HCT116 (cell line): ENCODE measurements at regions not wholly inside any gene's neighbourhood (a gene's known extent, or its start where the extent isn't known, plus 50 kb on each side); places are given as distances from the start of the nearest gene placed in this dataset.

Experiments used
- ATAC-seq: fragments of 200-7000 bp; cut with Tn5 transposase; 2 replicates; pipeline ENCODE4 v1.9.1; 2020; ENCODE audit warnings: mild to moderate bottlenecking, moderate library complexity
- BruUV-seq: library from RNA; stranded (reverse); fragments of 400-500 nt; replicated peaks from 2 replicates; lab custom pipeline; 2021; lab: Mats Ljungman, UMichigan
- CTCF ChIA-PET: fragments of 300-600 bp; sonication (Branson Sonifier 250); formaldehyde crosslinking; loops from one replicate; lab custom pipeline; 2021; ENCODE audit warnings: antibody characterized with exemption; lab: Charles Lee
- POLR2A ChIA-PET: fragments of 300-600, 350-600 bp; sonication (Branson Sonifier 250); formaldehyde crosslinking; loops from one replicate; lab custom pipeline; 2021; ENCODE audit warnings: antibody characterized with exemption; lab: Charles Lee
- RAD21 ChIA-PET, 2 experiments: fragments of 300-600 bp; sonication (Branson Sonifier 250); formaldehyde crosslinking; loops; one replicate each; lab custom pipeline; 2023; ENCODE audit warnings: low total read pairs in 2 of 2; ENCODE audit not compliant: uncharacterized antibody in 2 of 2, unreplicated experiment in 2 of 2, low non-redundant PET in 1 of 2; lab: Charles Lee
- DNase-seq: peaks from one replicate; pipeline ENCODE4 v3.0.0-alpha.2; 2010; ENCODE audit warnings: low read depth, low spot score
- H2AFZ ChIP-seq: fragments of 200-600 bp; shearing (Covaris generic), sonication (generic); 2 replicates; pipeline ENCODE4 v1.6.1; 2017; ENCODE audit warnings: low read depth, mixed run types, mixed read lengths, antibody characterized with exemption, low read length; ENCODE audit not compliant: poor library complexity, severe bottlenecking
- H3K27ac ChIP-seq: 2 replicates; pipeline ENCODE4 v1.5.1; 2012; ENCODE audit warnings: low read depth, low read length
- H3K27me3 ChIP-seq: fragments of 200-600 bp; sonication (generic); 2 replicates; pipeline ENCODE4 v1.6.1; 2016; ENCODE audit warnings: mixed run types, low read length, mixed read lengths; ENCODE audit not compliant: insufficient read depth
- H3K36me3 ChIP-seq, 2 experiments: fragments of 200-500 bp in 1 of 2; fragments of 200-600 bp in 1 of 2; sonication (Bioruptor generic) in 1 of 2; sonication (generic) in 1 of 2; 2 replicates each; pipeline versions ENCODE4 v1.5.1 to v1.6.1; 2014 to 2016; ENCODE audit warnings: low read length in 2 of 2, inconsistent platforms in 1 of 2, mixed read lengths in 1 of 2, mixed run types in 1 of 2; ENCODE audit not compliant: insufficient read depth in 2 of 2, control insufficient read depth in 1 of 2
- H3K4me1 ChIP-seq, 2 experiments: fragments of 200-600 bp in 1 of 2; sonication (generic) in 1 of 2; 2 replicates each; pipeline versions ENCODE4 v1.5.1 to v1.6.1; 2012 to 2017; ENCODE audit warnings: low read length in 2 of 2, inconsistent platforms in 1 of 2, mild to moderate bottlenecking in 1 of 2, mixed read lengths in 1 of 2, mixed run types in 1 of 2, moderate library complexity in 1 of 2; ENCODE audit not compliant: insufficient read depth in 2 of 2, control insufficient read depth in 1 of 2
- H3K4me2 ChIP-seq: fragments of 200-600 bp; sonication (generic); 2 replicates; pipeline ENCODE4 v1.6.1; 2017; ENCODE audit warnings: mixed run types, low read length, mixed read lengths
- H3K4me3 ChIP-seq, 2 experiments: fragments of 200-600 bp in 1 of 2; sonication (generic) in 1 of 2; replicated peaks in 1 of 2; 2 replicates each; pipeline ENCODE4 v1.5.1; 2011 to 2016; ENCODE audit warnings: low read length in 2 of 2, control low read depth in 1 of 2, low read depth in 1 of 2, mild to moderate bottlenecking in 1 of 2, mixed read lengths in 1 of 2, mixed run types in 1 of 2
- H3K79me2 ChIP-seq: fragments of 200-600 bp; sonication (generic); 2 replicates; pipeline ENCODE4 v1.6.1; 2017; ENCODE audit warnings: mild to moderate bottlenecking, mixed run types, low read length, moderate library complexity, mixed read lengths; ENCODE audit not compliant: insufficient read depth
- H3K9ac ChIP-seq: fragments of 200-600 bp; sonication (generic); 2 replicates; pipeline ENCODE4 v1.6.1; 2016; ENCODE audit warnings: low read length, mixed read lengths
- H3K9me2 ChIP-seq: fragments of 200-600 bp; sonication (generic), shearing (Covaris generic); 2 replicates; pipeline ENCODE4 v1.6.1; 2017; ENCODE audit warnings: mixed run types, mild to moderate bottlenecking, moderate library complexity; ENCODE audit not compliant: insufficient read depth
- H3K9me3 ChIP-seq, 2 experiments: fragments of 200-500 bp in 1 of 2; fragments of 200-600 bp in 1 of 2; sonication (Bioruptor generic) in 1 of 2; sonication (generic) in 1 of 2; 2 replicates each; pipeline ENCODE4 v1.6.1; 2014 to 2017; ENCODE audit warnings: low read length in 2 of 2, mixed read lengths in 2 of 2, inconsistent platforms in 1 of 2, low read depth in 1 of 2, mild to moderate bottlenecking in 1 of 2, mixed run types in 1 of 2, moderate library complexity in 1 of 2; ENCODE audit not compliant: control insufficient read depth in 1 of 2, insufficient read depth in 1 of 2
- H4K20me1 ChIP-seq: fragments of 200-600 bp; sonication (generic), shearing (Covaris generic); 2 replicates; pipeline ENCODE4 v1.6.1; 2017; ENCODE audit warnings: mixed run types, mild to moderate bottlenecking, moderate library complexity; ENCODE audit not compliant: insufficient read depth
- CEBPB ChIP-seq: IDR thresholded peaks from 2 replicates; pipeline ENCODE4 v1.6.1; 2012; ENCODE audit warnings: low read depth
- EGR1 ChIP-seq: IDR thresholded peaks from 2 replicates; pipeline ENCODE4 v1.6.1; 2012; ENCODE audit warnings: low read depth
- ELF1 ChIP-seq: IDR thresholded peaks from 2 replicates; pipeline ENCODE4 v1.6.1; 2012; ENCODE audit warnings: low read depth, borderline replicate concordance
- EZH2 ChIP-seq: fragments of 200-600 bp; sonication (generic); IDR thresholded peaks from 2 replicates; pipeline ENCODE4 v1.6.1; 2017; ENCODE audit warnings: antibody characterized with exemption, mixed run types
- POLR2A ChIP-seq: IDR thresholded peaks from 2 replicates; pipeline ENCODE4 v1.7.0; 2011; ENCODE audit warnings: borderline replicate concordance; ENCODE audit not compliant: insufficient read depth, insufficient read length; ENCODE audit errors: extremely low read depth
- SIN3A ChIP-seq: IDR thresholded peaks from 2 replicates; pipeline ENCODE4 v1.6.1; 2012; ENCODE audit warnings: low read depth
- SP1 ChIP-seq: IDR thresholded peaks from 2 replicates; pipeline ENCODE4 v1.6.1; 2012; ENCODE audit warnings: low read depth
- SRF ChIP-seq: IDR thresholded peaks from 2 replicates; pipeline ENCODE4 v1.6.1; 2012; ENCODE audit warnings: low read depth
- TCF7L2 ChIP-seq: IDR thresholded peaks from 2 replicates; pipeline ENCODE4 v1.7.0; 2011; ENCODE audit warnings: borderline replicate concordance, inconsistent platforms; ENCODE audit not compliant: insufficient read depth, insufficient read length; ENCODE audit errors: extremely low read depth
- ZFX ChIP-seq: fragments of 450-650 bp; IDR thresholded peaks from 2 replicates; pipeline ENCODE4 v1.6.1; 2017
- intact Hi-C: fragments of 100-400 bp; cut with micrococcal nuclease; formaldehyde crosslinking; loops from 2 replicates; pipeline ENCODE4 v1.10.0; 2022
- TF ChIP-seq, protein P1 (sequence below): IDR thresholded peaks from 2 replicates; pipeline ENCODE4 v1.6.1; 2012; ENCODE audit warnings: low read depth
- TF ChIP-seq, protein P2 (sequence below), 3 experiments: fragments of 200-600 bp in 1 of 3; sonication (generic) in 1 of 3; IDR thresholded peaks in 2 of 3; conservative IDR thresholded peaks in 1 of 3; 2 replicates each; pipeline ENCODE4 v1.5.1; 2012 to 2017; ENCODE audit warnings: low read depth in 2 of 3, low read length in 2 of 3, antibody characterized with exemption in 1 of 3, borderline replicate concordance in 1 of 3, control low read depth in 1 of 3, mild to moderate bottlenecking in 1 of 3, mixed read lengths in 1 of 3, mixed run types in 1 of 3, moderate library complexity in 1 of 3; ENCODE audit not compliant: insufficient read depth in 1 of 3

DNA sequence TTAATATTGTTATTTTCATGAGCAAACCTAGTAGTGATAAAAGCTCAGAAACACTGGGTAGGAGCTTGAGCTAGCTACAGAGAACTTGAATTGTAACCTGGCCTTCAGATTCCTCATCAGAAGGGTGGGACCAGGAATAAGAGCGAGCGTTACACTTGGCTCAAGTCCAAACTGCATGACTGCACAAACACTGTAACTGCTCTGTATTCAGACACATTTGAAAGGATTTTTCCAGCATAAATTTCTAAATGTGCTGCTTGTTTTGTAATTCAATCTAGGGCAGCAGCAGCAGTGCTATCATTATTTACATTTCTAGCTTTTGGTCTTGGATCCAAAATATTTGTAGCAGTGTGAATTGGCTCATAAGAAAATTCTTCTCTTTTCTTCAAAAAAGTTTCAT lies 133.0 kb upstream of the TMLHE start:
- H3K9me3 ChIP-seq, result no peaks in the 10 kb centered on the region
- no peaks in the 10 kb centered on the region for H3K9me2 ChIP-seq
- no peak for ATAC-seq
- no peak for TF ChIP-seq ZFX
- TF ChIP-seq CEBPB, result no peak
- TF ChIP-seq EGR1, result no peak
- TF ChIP-seq ELF1, result no peak
- TF ChIP-seq TCF7L2, result no peak
- no peak for TF ChIP-seq POLR2A
- TF ChIP-seq SRF, result no peak
- TF ChIP-seq SP1, result no peak
- TF ChIP-seq SIN3A, result no peak
- TF ChIP-seq, protein P1, sequence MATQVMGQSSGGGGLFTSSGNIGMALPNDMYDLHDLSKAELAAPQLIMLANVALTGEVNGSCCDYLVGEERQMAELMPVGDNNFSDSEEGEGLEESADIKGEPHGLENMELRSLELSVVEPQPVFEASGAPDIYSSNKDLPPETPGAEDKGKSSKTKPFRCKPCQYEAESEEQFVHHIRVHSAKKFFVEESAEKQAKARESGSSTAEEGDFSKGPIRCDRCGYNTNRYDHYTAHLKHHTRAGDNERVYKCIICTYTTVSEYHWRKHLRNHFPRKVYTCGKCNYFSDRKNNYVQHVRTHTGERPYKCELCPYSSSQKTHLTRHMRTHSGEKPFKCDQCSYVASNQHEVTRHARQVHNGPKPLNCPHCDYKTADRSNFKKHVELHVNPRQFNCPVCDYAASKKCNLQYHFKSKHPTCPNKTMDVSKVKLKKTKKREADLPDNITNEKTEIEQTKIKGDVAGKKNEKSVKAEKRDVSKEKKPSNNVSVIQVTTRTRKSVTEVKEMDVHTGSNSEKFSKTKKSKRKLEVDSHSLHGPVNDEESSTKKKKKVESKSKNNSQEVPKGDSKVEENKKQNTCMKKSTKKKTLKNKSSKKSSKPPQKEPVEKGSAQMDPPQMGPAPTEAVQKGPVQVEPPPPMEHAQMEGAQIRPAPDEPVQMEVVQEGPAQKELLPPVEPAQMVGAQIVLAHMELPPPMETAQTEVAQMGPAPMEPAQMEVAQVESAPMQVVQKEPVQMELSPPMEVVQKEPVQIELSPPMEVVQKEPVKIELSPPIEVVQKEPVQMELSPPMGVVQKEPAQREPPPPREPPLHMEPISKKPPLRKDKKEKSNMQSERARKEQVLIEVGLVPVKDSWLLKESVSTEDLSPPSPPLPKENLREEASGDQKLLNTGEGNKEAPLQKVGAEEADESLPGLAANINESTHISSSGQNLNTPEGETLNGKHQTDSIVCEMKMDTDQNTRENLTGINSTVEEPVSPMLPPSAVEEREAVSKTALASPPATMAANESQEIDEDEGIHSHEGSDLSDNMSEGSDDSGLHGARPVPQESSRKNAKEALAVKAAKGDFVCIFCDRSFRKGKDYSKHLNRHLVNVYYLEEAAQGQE, result no peak
- TF ChIP-seq EZH2, result no peak
- TF ChIP-seq, protein P2, sequence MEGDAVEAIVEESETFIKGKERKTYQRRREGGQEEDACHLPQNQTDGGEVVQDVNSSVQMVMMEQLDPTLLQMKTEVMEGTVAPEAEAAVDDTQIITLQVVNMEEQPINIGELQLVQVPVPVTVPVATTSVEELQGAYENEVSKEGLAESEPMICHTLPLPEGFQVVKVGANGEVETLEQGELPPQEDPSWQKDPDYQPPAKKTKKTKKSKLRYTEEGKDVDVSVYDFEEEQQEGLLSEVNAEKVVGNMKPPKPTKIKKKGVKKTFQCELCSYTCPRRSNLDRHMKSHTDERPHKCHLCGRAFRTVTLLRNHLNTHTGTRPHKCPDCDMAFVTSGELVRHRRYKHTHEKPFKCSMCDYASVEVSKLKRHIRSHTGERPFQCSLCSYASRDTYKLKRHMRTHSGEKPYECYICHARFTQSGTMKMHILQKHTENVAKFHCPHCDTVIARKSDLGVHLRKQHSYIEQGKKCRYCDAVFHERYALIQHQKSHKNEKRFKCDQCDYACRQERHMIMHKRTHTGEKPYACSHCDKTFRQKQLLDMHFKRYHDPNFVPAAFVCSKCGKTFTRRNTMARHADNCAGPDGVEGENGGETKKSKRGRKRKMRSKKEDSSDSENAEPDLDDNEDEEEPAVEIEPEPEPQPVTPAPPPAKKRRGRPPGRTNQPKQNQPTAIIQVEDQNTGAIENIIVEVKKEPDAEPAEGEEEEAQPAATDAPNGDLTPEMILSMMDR (IDR thresholded peaks at IDR 0.05 in 2 of 3, conservative IDR thresholded peaks at IDR 0.05 in 1 of 3; ENCODE audit: borderline replicate concordance in 1 of 3, insufficient read depth in 1 of 3, low read depth in 2 of 3, low read length in 2 of 3), result no peak
- intact Hi-C loops, result no loop called here
- no peaks in the 10 kb centered on the region for H3K79me2 ChIP-seq
- H3K4me1 ChIP-seq, result peaks cover 5 to 10% of the 10 kb centered on the region in 2 experiments; a peak in 2 of 4 replicates
- no peaks in the 10 kb centered on the region for H3K27me3 ChIP-seq
- H3K4me3 ChIP-seq, result no peak overlapping the region
- H3K27ac ChIP-seq, result no peak overlapping the region
- H2AFZ ChIP-seq, result peak overlapping the region; percentile 68
- ChIA-PET RAD21 (no interaction called here), CTCF (no interaction called here), POLR2A (no interaction called here)
- DNase-seq, result peak; percentile 12
- H4K20me1 ChIP-seq, result no peaks in the 10 kb centered on the region
- no peak overlapping the region for H3K9ac ChIP-seq
- peak overlapping the region; percentile 54 for H3K4me2 ChIP-seq
- no TSS peak for BruUV-seq
- H3K36me3 ChIP-seq, result no peaks in the 10 kb centered on the region
